Esophagus mucosa (tissue), 1 donor: ENCODE measurements at regions not wholly inside any gene's neighbourhood (a gene's known extent, or its start where the extent isn't known, plus 50 kb on each side); places are given as distances from the start of the nearest gene placed in this dataset.
"Not testable (repeated sequence)": the region's sequence is repeated elsewhere in the genome, so short reads cannot be mapped to it uniquely, and the experiment has no call there.

Experiments
- ATAC-seq: fragments of 200-7000 bp; cut with Tn5 transposase; one replicate; pipeline ENCODE4 v1.9.1; 2020
- donor health status: DM: yes; HTN: yes; CAD: no.

GRCh38 chr3:132987396-132987795 is 50.8 kb upstream of the TMEM108 start:
- no peak for ATAC-seq

- no peak for ATAC-seq
Measured at GRCh38 chr3:132984181-132984580, 54.0 kb upstream of the TMEM108 start.

- ATAC-seq: no peak
Measured at GRCh38 chr3:132983143-132983770, 54.9 kb upstream of the TMEM108 start.

GRCh38 chr3:132981719-132982118 is 56.5 kb upstream of the TMEM108 start:
- ATAC-seq: no peak

GRCh38 chr3:132980102-132980501 is 58.1 kb upstream of the TMEM108 start:
- ATAC-seq: no peak

GRCh38 chr3:132979606-132980005 is 58.6 kb upstream of the TMEM108 start:
- no peak for ATAC-seq

- ATAC-seq: not testable (repeated sequence)
Measured at GRCh38 chr3:132978946-132979345, 59.2 kb upstream of the TMEM108 start.

GRCh38 chr3:132978464-132978863 is 59.7 kb upstream of the TMEM108 start:
- no peak for ATAC-seq

GRCh38 chr3:132974097-132974496 is 64.1 kb upstream of the TMEM108 start:
- no peak for ATAC-seq

GRCh38 chr3:132973441-132973840 is 64.8 kb upstream of the TMEM108 start:
- no peak for ATAC-seq

- ATAC-seq: no peak
Measured at GRCh38 chr3:132972333-132972732, 65.9 kb upstream of the TMEM108 start.

GRCh38 chr3:132966374-132966773 is 71.8 kb upstream of the TMEM108 start:
- no peak for ATAC-seq

- ATAC-seq: no peak
Measured at GRCh38 chr3:132964266-132964665, 73.9 kb upstream of the TMEM108 start.

GRCh38 chr3:132963786-132964185 is 74.4 kb upstream of the TMEM108 start:
- no peak for ATAC-seq

- no peak for ATAC-seq
Measured at GRCh38 chr3:132961991-132962390, 76.2 kb upstream of the TMEM108 start.

GRCh38 chr3:132953683-132954082 is 84.5 kb upstream of the TMEM108 start:
- ATAC-seq: no peak

- no peak for ATAC-seq
Measured at GRCh38 chr3:132927896-132928295, 110.3 kb upstream of the TMEM108 start.

- no peak for ATAC-seq
Measured at GRCh38 chr3:132926098-132926497, 112.1 kb upstream of the TMEM108 start.

- ATAC-seq: no peak
Measured at GRCh38 chr3:132925256-132925930, 112.8 kb upstream of the TMEM108 start.

GRCh38 chr3:132916096-132916495 is 122.1 kb upstream of the TMEM108 start:
- ATAC-seq: no peak

- no peak for ATAC-seq
Measured at GRCh38 chr3:132912416-132912753, 125.8 kb upstream of the TMEM108 start.

GRCh38 chr3:132911741-132912415 is 126.3 kb upstream of the TMEM108 start:
- no peak for ATAC-seq

GRCh38 chr3:132907293-132907692 is 130.9 kb upstream of the TMEM108 start:
- ATAC-seq: no peak

GRCh38 chr3:132900481-132900880 is 137.7 kb upstream of the TMEM108 start:
- ATAC-seq: no peak
